ENCODE measurements at regions not wholly inside any gene's neighbourhood (a gene's known extent, or its start where the extent isn't known, plus 50 kb on each side); places are given as distances from the start of the nearest gene placed in this dataset.

GRCh38 chr1:50278410-50278809 is 144.8 kb downstream of the DMRTA2 start:
- no peak for DNase-seq (ENCODE audit: insufficient read length, low spot score)

GRCh38 chr1:50275566-50275965 is 147.7 kb downstream of the DMRTA2 start:
- FAIRE-seq (no peak), DNase-seq (ENCODE audit: insufficient read length, low spot score) (no peak)
- no peak for TF ChIP-seq POLR2AphosphoS5 (IDR thresholded peaks at IDR 0.05; ENCODE audit: low read depth, low read length)

More at GRCh38 chr1:50278410-50278809, 144.8 kb downstream of the DMRTA2 start:
- TF ChIP-seq POLR2AphosphoS5 (IDR thresholded peaks at IDR 0.05; ENCODE audit: low read depth, low read length): no peak
- no peak for TF ChIP-seq SPI1 (IDR thresholded peaks at IDR 0.05; ENCODE audit: low read depth, low read length)
- TF ChIP-seq POU2F2 (IDR thresholded peaks at IDR 0.05; ENCODE audit: low read depth, low read length): no peak
- TF ChIP-seq PAX5 (IDR thresholded peaks at IDR 0.05; ENCODE audit: insufficient read depth, low read length, severe bottlenecking): no peak
- FAIRE-seq: no peak

GRCh38 chr1:50272912-50273311 is 150.3 kb downstream of the DMRTA2 start:
- TF ChIP-seq PAX5 (IDR thresholded peaks at IDR 0.05; ENCODE audit: insufficient read depth, low read length, severe bottlenecking) (no peak), POLR2A (IDR thresholded peaks at IDR 0.05; ENCODE audit: low read depth, low read length) (no peak), POU2F2 (IDR thresholded peaks at IDR 0.05; ENCODE audit: low read depth, low read length) (no peak), TAF1 (IDR thresholded peaks at IDR 0.05; ENCODE audit: low read depth, low read length) (no peak), SPI1 (IDR thresholded peaks at IDR 0.05; ENCODE audit: low read depth, low read length) (no peak), POLR2AphosphoS5 (IDR thresholded peaks at IDR 0.05; ENCODE audit: low read depth, low read length) (no peak)
- FAIRE-seq (no peak), DNase-seq (ENCODE audit: insufficient read length, low spot score) (no peak)

- FAIRE-seq (peak; percentile 16), DNase-seq (ENCODE audit: insufficient read length, low spot score) (peak; percentile 61)
- no peak for TF ChIP-seq TAF1 (IDR thresholded peaks at IDR 0.05; ENCODE audit: low read depth, low read length)
- TF ChIP-seq POU2F2 (IDR thresholded peaks at IDR 0.05; ENCODE audit: low read depth, low read length): no peak
- TF ChIP-seq POLR2A (IDR thresholded peaks at IDR 0.05; ENCODE audit: low read depth, low read length): no peak
- no peak for TF ChIP-seq SPI1 (IDR thresholded peaks at IDR 0.05; ENCODE audit: low read depth, low read length)
- no peak for TF ChIP-seq POLR2AphosphoS5 (IDR thresholded peaks at IDR 0.05; ENCODE audit: low read depth, low read length)
- no peak for TF ChIP-seq PAX5 (IDR thresholded peaks at IDR 0.05; ENCODE audit: insufficient read depth, low read length, severe bottlenecking)
These were observed 151.2 kb downstream of the DMRTA2 start for GRCh38 chr1:50271968-50272578.

DNA sequence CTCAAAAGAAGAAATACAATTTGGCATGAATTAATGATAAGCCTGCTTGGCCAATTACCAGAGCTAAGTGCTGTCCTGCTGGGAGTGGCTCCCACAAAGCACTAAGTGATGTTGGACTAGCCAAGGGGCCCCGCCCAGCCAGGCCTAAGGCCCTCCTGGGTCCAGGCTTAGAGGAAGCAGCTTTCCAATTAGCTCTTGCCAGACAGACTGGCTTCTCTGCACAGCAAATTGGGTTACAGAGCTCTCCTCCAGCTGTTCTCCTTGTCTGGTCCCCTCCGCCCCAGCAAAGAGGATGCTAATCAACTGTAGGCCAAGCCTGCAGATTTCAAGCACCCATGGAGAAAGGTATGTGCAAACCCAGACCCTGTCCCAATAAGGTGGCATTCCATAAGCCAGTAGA is 151.9 kb downstream of the DMRTA2 start:
- no peak for DNase-seq (ENCODE audit: insufficient read length, low spot score)
- TF ChIP-seq POU2F2 (IDR thresholded peaks at IDR 0.05; ENCODE audit: low read depth, low read length): no peak
- no peak for TF ChIP-seq SPI1 (IDR thresholded peaks at IDR 0.05; ENCODE audit: low read depth, low read length)
- TF ChIP-seq TAF1 (IDR thresholded peaks at IDR 0.05; ENCODE audit: low read depth, low read length): no peak
- TF ChIP-seq PAX5 (IDR thresholded peaks at IDR 0.05; ENCODE audit: insufficient read depth, low read length, severe bottlenecking): no peak
- TF ChIP-seq POLR2A (IDR thresholded peaks at IDR 0.05; ENCODE audit: low read depth, low read length): no peak
- no peak for TF ChIP-seq POLR2AphosphoS5 (IDR thresholded peaks at IDR 0.05; ENCODE audit: low read depth, low read length)
- FAIRE-seq: no peak

DNA sequence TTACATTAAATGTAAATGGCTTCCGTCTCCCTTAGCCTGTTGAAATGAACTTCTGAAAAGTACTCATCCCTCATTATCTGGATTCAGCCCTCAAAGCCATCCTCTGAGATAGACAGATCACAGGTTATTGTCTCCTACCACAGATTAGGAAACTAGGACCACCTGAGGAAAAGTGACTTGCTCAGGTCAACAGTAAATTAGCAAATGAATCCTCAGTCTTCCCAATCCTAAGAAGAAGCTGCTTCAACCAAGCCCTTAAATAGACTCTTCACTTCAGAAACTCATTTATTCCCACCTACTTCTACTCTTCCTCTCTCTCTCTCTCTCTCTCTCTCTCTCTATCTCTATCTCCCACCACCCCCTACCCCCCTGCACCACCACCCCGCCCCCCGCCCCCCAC is 152.3 kb downstream of the DMRTA2 start:
- TF ChIP-seq POLR2AphosphoS5 (IDR thresholded peaks at IDR 0.05; ENCODE audit: low read depth, low read length): no peak
- no peak for DNase-seq (ENCODE audit: insufficient read length, low spot score)
- no peak for FAIRE-seq

- TF ChIP-seq POU2F2 (IDR thresholded peaks at IDR 0.05; ENCODE audit: low read depth, low read length) (no peak), PAX5 (IDR thresholded peaks at IDR 0.05; ENCODE audit: insufficient read depth, low read length, severe bottlenecking) (no peak), POLR2AphosphoS5 (IDR thresholded peaks at IDR 0.05; ENCODE audit: low read depth, low read length) (no peak), TAF1 (IDR thresholded peaks at IDR 0.05; ENCODE audit: low read depth, low read length) (no peak), POLR2A (IDR thresholded peaks at IDR 0.05; ENCODE audit: low read depth, low read length) (no peak), SPI1 (IDR thresholded peaks at IDR 0.05; ENCODE audit: low read depth, low read length) (no peak)
- DNase-seq (ENCODE audit: insufficient read length, low spot score) (no peak), FAIRE-seq (no peak)
These were observed 155.2 kb downstream of the DMRTA2 start for GRCh38 chr1:50268049-50268448.

DNA sequence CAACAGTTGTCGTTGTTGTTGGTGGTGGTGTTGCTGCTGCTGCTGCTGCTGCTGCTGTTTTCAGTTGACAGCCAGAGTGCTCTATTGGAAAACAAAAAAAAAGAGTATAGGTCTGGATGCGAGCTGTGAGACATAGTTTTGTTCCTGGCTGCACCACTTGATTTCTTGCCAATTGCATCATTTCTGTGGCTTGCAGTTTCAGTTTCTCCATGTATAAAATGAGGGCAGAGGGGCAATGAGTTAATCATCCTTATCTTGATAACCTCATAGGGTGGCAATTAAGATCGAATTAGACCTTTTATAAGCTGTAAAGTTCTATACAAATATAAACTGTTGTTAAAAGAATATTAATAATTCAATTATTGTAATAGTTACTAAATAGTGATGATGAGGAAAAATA is 156.7 kb downstream of the DMRTA2 start:
- TF ChIP-seq PAX5 (IDR thresholded peaks at IDR 0.05; ENCODE audit: insufficient read depth, low read length, severe bottlenecking): no peak
- no peak for TF ChIP-seq TAF1 (IDR thresholded peaks at IDR 0.05; ENCODE audit: low read depth, low read length)
- no peak for TF ChIP-seq POLR2A (IDR thresholded peaks at IDR 0.05; ENCODE audit: low read depth, low read length)
- no peak for TF ChIP-seq POLR2AphosphoS5 (IDR thresholded peaks at IDR 0.05; ENCODE audit: low read depth, low read length)
- DNase-seq (ENCODE audit: insufficient read length, low spot score): no peak
- FAIRE-seq: no peak

- no peak for TF ChIP-seq POLR2A (IDR thresholded peaks at IDR 0.05; ENCODE audit: low read depth, low read length)
- TF ChIP-seq PAX5 (IDR thresholded peaks at IDR 0.05; ENCODE audit: insufficient read depth, low read length, severe bottlenecking): no peak
- no peak for TF ChIP-seq POU2F2 (IDR thresholded peaks at IDR 0.05; ENCODE audit: low read depth, low read length)
- no peak for TF ChIP-seq POLR2AphosphoS5 (IDR thresholded peaks at IDR 0.05; ENCODE audit: low read depth, low read length)
- TF ChIP-seq SPI1 (IDR thresholded peaks at IDR 0.05; ENCODE audit: low read depth, low read length): no peak
- TF ChIP-seq TAF1 (IDR thresholded peaks at IDR 0.05; ENCODE audit: low read depth, low read length): no peak
- FAIRE-seq (no peak), DNase-seq (ENCODE audit: insufficient read length, low spot score) (no peak)
These were observed 157.1 kb downstream of the ELAVL4 start for GRCh38 chr1:50265790-50266314.

DNA sequence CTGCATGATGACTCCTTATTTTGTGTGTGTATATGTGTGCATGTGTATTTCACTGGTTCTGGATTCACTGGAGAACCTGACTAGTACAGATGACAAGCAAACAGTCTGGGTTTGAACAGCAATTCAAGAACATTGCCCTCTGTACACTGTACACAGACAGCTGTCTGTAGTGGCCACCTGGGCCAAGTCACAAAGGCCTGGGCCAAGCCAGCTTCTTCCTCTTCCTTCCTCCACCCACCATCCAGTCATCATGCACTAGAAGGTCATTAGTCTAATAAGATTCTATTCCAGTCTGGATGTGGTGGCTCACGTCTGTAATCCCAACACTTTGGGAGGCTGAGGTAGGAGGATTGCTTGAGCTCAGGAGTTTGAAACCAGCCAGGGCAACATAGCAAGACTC is 155.9 kb downstream of the ELAVL4 start:
- no peak for FAIRE-seq
- no peak for TF ChIP-seq PAX5 (IDR thresholded peaks at IDR 0.05; ENCODE audit: insufficient read depth, low read length, severe bottlenecking)
- no peak for TF ChIP-seq POLR2A (IDR thresholded peaks at IDR 0.05; ENCODE audit: low read depth, low read length)
- TF ChIP-seq TAF1 (IDR thresholded peaks at IDR 0.05; ENCODE audit: low read depth, low read length): no peak
- TF ChIP-seq POU2F2 (IDR thresholded peaks at IDR 0.05; ENCODE audit: low read depth, low read length): no peak
- no peak for TF ChIP-seq SPI1 (IDR thresholded peaks at IDR 0.05; ENCODE audit: low read depth, low read length)
- no peak for TF ChIP-seq POLR2AphosphoS5 (IDR thresholded peaks at IDR 0.05; ENCODE audit: low read depth, low read length)
- no peak for DNase-seq (ENCODE audit: insufficient read length, low spot score)
